ENCODE measurements at regions not wholly inside any gene's neighbourhood (a gene's known extent, or its start where the extent isn't known, plus 50 kb on each side); places are given as distances from the start of the nearest gene placed in this dataset.

DNA sequence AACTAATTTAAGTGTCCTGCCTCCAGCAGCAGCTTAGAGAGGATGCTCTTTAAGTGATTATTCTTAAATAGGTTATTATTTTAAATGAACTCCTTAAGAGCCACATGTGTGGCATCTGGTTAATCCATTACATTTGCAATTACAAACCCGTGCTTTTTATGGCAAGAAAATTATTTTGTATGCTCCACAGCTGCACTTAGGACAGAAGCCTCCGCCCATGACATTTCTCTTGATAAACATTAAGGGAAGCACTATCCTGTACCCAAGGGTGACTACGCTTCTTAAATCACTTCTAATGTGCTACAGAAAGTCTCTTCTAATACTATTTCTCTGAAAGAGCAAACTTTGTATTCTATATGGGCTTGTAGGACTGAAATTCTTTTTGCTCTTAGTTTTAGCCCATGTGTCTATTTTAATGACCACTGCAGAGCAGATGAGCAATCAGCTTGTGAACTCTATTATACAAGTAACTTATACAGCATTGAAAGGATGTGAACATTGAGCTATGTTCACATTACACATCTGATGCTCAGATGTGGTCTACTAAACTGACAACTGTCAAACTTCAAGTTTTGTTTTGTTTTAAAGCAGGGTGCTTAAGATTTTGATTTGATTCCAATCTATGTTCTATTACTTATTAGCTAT is 223.4 kb downstream of the COX7C start:
- TF ChIP-seq, protein P1, sequence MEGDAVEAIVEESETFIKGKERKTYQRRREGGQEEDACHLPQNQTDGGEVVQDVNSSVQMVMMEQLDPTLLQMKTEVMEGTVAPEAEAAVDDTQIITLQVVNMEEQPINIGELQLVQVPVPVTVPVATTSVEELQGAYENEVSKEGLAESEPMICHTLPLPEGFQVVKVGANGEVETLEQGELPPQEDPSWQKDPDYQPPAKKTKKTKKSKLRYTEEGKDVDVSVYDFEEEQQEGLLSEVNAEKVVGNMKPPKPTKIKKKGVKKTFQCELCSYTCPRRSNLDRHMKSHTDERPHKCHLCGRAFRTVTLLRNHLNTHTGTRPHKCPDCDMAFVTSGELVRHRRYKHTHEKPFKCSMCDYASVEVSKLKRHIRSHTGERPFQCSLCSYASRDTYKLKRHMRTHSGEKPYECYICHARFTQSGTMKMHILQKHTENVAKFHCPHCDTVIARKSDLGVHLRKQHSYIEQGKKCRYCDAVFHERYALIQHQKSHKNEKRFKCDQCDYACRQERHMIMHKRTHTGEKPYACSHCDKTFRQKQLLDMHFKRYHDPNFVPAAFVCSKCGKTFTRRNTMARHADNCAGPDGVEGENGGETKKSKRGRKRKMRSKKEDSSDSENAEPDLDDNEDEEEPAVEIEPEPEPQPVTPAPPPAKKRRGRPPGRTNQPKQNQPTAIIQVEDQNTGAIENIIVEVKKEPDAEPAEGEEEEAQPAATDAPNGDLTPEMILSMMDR (optimal IDR thresholded peaks at IDR 0.05 in 1 of 3, IDR thresholded peaks at IDR 0.05 in 1 of 3, conservative IDR thresholded peaks at IDR 0.05 in 1 of 3; ENCODE audit: extremely low read depth in 1 of 3, insufficient read depth in 2 of 3, low read length in 3 of 3) = no peak
- TF ChIP-seq EZH2 (IDR thresholded peaks at IDR 0.05; ENCODE audit: low read length) = no peak
